IPS-NIHi7 (cell line): ENCODE measurements at regions not wholly inside any gene's neighbourhood (a gene's known extent, or its start where the extent isn't known, plus 50 kb on each side); places are given as distances from the start of the nearest gene placed in this dataset.
"Not testable (repeated sequence)": the region's sequence is repeated elsewhere in the genome, so short reads cannot be mapped to it uniquely, and the experiment has no call there.

Experiments
- DNase-seq: peaks from one replicate; pipeline ENCODE4 v3.0.0; 2012; ENCODE audit warnings: mixed read lengths; ENCODE audit errors: extremely low spot score

DNA sequence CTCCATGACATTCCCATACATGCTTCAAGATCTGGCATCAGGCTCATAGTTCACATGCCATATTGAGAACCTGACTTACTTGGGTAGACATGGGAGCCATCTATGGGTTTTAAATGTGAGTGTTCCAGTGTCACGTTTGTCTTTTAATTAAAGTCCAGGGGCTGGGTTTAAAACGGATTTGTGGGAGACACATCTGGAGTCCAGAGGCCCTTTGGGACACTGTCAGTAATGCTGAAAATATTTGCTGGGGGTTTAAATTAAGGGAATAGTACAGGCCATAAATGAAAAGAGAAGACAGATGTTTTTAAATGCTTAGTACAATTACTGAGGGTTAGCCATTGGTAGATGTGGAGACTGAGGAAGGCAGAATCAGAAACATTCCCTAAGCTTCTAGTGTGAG, 478.0 kb downstream of the PID1 start:
- DNase-seq, result no peak

DNA sequence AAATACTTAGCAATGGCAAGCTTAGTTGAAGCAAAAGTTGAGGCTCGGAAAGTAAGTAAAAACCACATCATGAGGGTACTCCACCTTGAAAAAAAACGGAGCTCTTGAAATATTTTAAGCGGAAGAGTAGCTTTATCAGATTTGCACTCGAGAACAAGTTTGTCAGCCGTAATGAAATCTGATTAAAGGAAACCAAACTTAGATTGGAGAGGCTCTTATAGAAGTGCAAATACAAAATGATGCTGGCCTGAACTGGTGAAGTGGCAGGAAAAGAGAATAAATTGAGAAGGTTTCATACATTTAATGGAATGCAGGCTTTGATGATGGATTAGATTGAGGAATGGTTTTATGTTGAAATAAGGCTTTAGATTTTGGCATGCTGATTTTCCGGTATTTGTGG, 484.2 kb downstream of the PID1 start:
- no peak for DNase-seq

DNA sequence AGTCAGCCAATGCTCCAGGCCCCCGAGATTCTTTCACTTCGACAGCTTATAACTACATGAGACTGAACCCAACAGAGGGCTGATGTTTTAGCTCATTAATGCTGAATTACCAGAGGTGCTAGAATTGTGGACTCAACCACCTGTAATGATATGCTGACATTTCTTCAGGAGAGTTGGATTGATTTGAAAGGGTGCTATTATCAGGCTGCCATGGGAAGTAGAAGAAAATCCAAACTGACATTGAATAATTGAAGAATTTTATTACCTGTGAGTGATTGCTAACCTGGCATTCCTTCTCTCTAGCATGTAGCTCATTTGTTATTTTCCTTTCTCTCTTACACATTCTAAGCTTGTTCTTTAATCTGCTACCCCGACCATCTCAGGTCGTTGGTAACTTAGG, 488.8 kb downstream of the PID1 start:
- no peak for DNase-seq

DNA sequence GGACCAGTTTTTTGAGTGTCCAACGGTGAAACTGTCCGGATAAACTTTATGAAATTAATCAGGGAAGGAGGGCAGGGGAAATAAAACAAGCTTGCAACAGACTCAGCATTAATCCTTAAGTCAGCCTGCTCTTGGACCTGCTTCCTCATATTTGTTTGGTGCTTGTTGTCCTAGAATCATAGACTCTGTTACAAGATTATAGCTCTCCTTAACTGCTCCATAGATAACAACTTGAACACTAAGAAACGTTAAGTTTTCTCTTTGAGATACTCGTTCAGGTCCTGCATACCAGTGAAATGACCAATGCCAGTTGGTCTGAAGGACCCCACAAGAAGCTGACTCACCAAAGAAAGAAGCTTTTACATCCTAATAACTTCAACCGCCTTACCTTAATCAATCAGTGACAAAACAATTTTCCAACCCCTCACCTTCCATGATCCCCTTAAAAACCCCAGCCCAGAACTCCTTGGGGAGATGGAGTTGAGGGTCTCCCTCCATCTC, 493.2 kb downstream of the PID1 start:
- DNase-seq, result no peak

DNA sequence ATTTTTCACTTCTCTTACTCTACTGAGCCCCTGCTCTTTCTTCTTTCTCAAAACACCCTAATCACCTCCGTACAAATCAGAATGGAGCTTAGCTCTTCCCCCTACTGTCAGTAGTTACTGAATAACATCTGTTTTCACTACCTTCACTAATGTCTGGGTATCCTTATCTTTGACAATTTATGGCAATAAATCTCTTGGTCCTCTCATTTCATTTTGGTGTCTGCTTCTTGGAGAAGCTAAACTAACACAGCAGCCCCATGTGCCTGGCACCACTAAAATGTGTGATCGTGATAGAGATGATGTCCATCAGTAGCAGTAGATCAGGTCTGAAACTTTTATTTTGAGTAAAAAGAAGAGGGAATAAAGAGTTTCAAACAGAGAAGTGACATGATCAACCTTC, 496.5 kb downstream of the PID1 start:
- DNase-seq, result no peak

DNA sequence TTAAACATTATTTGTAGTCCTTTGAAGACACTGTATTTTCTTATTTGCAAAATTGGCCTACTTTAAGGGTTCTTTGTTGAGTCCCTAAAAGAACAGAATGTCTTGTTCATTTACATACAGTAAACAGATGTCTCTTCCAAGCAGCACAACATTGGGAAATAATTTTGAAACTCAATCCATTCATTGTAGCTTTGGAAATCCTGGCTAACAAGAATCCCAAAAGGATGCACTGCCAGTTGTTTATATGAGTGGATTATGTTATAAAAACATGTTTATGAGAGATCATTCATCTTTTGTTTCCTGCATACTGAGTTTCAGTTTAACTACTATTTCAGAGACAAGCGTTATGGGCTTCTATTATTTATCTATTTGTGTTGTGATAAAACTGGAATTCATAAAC, 499.3 kb downstream of the PID1 start:
- DNase-seq, result no peak

DNA sequence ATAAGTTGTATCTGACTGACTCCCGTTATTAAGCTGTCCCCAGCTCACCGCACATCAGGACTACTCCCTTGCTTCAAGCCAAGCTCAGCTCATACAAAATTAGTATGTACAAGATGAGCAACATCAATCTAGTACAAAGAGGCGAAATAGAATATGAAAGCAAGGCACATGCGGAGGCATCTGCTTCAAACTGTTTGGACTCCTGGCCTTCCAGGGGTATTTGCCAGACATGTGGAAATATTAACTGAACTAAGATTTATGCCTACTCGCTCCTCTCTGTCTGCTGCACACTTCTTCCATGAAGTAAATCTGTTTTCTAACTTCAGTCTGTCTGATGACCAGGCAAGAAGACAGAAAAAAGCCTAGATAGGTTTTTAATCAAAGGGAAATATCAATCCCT, 499.8 kb downstream of the PID1 start:
- DNase-seq, result no peak

DNA sequence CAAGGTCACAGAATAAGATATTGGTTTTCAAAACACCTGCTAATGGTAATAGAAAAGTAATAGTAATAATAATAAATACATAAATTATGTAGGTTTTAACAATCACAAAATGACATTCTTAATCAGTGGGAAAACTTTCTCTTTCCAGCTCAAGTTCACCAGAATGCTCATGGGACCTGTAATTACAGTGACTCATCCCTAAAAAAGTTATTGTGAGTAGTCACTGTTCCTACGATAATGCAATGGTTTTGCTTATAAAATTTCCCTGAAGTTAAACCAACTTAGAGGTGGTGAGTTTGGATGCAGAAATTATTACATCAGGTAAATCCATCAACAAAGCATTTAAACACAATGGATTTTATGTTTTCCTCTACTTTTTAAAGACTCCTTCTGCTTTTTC, 502.3 kb downstream of the PID1 start:
- DNase-seq, result no peak

DNA sequence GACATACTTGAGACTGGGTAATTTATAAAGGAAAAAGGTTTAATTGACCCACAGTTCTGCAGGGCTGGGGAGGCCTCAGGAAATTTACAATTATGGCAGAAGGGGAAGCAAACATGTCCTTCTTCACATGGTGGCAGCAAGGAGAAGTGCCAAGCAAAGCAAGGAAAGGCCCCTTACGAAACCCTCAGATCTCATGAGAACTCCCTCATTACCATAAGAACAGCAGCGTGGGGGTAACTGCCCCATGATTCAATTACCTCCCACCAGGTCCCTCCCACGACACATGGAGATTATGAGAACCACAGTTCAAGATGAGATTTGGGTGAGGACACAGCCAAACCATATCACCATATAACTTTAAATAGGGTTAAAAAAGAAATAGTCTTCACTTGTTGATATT, 502.9 kb downstream of the PID1 start:
- DNase-seq, result not testable (repeated sequence)

DNA sequence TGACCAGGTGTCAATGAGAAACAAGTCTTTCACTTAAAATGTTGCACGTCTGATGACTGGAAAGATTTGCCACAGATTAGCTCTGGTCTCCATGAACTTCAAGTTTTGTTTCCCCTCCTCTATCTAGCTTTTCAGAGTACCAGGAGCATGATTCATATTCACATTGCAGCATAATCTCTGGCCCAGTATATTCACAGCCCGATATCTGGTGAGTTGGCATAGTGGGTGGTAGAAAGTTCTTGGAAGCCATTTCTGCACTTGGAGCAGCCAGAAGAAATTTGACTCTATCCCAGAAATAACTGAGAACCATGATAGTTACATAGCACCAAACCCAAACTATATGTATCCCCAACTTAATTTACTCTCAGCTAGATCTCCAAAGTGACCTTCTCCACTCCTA, 503.9 kb downstream of the PID1 start:
- DNase-seq, result no peak

DNA sequence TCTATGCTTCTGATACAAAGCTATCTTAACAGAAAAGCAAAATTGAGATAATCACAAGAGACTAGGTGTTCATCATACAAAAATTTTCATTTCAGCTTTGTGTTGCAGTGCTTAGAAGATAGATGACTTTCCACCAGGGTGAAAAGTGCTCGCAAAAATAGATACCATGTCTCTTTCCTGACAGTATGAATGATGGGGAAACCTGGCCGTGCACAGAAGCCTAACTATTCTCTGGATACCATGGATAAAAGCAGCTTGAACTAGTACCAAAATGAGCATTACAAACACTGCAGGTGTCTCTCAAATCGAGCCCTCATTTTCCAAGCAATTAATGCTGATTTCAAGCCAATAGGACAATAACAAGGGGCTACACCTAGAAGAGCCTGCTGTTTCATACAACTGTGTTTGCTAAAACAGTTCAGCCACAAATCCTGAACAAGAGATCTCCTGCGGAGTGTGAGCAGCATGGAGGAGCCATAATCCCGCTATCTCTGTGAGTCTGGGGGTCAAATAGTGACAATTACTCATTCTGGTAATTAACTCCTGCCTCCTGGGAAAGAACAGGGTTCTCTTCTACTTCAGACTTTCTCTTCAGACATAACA, 507.6 kb downstream of the PID1 start:
- DNase-seq, result peak; percentile 12

DNA sequence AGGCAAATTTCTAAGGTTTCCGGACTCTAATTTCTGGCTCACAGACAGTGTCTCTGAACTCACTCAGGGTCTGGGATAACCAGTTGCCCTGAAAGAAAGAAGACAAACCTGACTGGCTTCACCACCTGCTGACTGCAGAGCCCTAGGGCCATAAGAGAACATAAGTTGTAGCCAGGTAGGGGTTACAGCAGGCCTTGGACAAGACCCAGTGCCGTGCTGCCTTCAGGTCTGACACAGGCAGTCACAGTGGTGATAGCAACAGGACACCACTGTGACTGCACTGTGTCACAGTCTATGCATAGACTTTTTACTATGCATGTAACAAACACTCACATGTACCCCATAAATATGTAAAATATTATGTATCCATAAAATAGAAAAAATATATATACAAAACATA, 508.5 kb downstream of the PID1 start:
- no peak for DNase-seq

DNA sequence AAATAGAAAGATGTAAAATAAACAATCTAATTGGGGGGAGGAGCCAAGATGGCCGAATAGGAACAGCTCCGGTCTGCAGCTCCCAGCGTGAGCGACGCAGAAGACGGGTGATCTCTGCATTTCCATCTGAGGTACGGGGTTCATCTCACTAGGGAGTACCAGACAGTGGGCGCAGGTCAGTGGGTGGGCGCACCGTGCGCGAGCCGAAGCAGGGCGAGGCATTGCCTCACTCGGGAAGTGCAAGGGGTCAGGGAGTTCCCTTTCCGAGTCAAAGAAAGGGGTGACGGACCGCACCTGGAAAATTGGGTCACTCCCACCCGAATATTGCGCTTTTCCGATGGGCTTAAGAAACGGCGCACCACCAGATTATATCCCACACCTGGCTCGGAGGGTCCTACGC, 515.4 kb downstream of the PID1 start:
- DNase-seq, result not testable (repeated sequence)

DNA sequence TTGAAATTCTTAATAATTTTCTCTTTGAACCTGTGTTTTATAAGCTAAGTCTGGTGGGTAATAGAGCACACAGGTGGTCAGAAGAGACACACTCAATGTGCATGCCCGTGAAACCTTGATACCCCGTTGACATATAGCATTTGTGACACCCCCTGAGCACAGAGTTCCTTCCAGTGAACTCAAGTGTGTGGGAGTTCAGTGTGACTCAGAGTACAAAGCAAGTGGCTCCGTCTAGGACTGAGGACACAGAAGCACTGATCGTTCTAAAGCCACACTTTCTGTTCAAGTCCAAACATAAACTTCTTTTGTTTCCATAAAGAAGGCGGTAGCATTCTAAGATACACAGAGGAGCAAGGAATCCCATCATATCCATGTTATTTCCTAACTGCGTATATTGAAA, 523.6 kb downstream of the PID1 start:
- no peak for DNase-seq

DNA sequence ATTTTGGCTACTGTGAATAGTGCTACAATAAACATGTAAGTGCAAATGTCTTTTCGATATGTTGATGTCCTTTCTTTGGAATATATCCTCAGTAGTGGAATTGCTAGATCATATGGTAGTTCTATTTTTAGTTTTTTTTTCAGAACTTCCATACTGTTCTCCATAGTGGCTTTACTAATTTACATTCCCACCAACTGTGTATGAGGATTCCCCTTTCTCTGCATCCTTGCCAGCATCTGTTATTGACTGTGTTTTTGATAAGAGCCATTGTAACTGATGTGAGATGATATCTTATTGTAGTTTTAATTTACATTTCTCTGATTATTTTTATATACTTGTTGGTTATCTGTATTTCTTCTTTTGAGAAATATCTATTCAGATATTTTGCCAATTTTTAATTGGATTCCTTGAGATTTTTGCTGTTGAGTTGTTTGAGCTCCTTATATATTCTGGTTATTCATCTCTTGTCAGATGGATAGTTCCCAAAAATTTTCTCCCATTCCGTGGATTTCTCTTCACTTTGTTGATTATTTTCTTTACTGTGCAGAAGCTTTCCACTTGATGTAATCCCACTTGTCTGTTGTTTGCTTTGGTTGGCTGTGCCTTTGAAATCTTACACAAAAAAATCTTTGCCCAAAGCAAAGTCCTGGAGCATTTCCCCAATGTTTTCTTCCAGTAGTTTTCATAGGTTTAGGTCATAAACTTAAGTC, 532.3 kb downstream of the PID1 start:
- no peak for DNase-seq

DNA sequence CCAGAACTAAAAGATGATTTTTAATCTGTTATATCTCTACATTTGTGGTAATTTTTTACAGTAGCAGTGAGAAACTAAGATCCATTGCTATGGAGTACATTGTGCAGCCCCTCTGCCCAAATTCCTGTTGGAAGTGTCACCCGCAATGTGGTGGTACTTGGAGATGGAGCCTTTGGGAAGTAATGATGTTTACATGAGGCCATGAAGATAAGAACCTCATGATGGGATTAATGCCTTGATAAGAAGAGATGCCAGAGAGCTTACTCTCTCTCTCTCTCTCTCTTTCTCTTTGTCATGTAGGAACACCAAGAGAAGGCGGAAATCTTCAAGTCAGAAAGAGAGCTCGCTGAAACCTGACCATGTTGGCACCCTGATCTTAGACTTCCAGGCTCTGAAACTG, 535.4 kb downstream of the PID1 start:
- no peak for DNase-seq

DNA sequence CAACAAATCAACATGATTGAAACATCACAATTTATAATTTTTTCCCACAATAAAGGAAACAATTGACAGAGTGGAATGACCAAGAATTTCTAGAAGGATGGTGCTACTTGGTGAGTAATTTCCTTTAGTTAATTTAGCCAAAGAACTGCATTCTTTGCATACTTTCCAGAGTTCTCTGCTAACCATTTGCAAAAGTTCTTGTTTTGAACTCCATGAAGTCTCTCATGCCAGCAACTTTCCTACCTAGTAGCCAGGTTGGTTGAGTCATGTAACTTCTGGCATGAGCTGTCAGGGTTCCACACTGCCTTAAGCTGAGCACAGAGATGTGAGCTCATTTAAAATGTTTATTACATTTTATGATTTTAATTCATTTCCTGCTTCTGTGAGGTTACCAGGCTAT, 539.6 kb downstream of the PID1 start:
- DNase-seq, result peak; percentile 24

DNA sequence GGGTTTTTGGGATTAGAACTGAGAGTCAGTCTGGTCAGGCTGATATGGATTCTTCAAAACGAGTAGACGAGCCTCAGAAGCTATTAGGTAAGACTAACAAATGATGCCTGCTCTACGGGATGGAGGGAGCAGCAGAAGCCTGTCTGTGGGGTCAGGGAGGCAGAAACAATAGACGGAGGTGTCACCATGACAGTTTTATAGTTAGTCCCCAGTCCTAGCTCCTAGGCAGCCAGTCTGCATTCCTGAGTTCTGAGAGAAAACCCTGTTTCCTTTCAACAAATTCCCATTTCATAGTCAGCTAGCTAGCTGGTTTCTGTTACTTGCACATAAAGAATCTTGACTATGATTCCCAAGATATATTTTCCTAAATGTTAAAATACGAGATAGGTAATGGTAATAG, 542.1 kb downstream of the PID1 start:
- no peak for DNase-seq

DNA sequence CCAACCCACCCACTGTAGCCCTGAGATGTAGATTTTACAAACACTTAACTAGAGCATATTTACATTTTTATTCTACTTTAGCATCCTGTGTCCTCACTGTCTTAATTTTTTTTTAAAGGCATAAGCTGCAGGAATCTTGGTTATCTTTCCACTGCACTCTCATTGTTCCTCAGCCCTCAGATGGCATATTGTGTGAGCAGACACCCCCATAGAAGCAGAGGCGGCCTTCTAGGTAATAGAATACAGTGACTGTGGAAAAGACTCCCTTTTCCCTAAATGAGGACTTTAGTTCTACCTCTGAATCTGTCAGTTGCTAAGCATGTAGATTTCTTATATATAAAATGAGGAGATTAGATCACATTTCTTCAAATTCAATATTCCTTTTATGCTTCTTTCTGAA, 543.5 kb upstream of the SPHKAP start:
- DNase-seq, result no peak

DNA sequence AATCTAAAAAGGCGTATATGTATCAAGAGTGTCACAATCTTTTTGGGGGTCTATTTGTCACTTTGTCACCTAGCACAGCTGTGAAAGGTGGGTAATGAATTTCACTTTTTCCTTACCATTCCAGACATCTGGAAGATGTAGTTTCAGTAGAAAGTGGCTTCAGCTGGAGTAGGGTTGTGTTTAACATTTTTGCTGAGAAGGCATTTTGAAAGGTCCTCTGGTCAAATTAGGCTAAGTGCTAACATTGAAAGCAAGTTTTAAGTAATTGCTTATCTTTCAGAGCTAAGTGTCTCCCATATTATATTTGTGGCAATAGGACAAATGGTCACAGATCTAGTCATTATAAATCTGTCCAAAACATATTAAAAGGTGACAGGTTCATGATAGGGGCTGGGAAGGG, 542.1 kb upstream of the SPHKAP start:
- DNase-seq, result no peak

DNA sequence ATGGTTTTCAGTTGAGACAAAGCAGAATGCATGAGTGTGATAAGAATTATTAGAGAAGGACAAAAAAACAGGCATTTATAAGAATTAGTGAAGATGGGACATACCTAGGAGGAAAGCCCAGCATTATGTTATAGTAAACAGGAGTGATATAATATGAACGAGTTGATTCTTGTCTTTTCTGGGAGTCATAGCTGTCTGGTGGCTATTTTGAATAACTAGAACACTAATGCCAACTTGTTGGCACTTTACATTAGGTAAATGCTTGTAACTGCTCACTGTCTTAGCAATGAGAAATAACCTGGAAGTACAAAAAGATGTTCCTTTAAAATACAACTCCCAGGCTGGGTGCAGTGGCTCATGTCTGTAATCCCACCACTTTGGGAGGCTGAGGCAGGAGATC, 540.8 kb upstream of the SPHKAP start:
- DNase-seq, result no peak

DNA sequence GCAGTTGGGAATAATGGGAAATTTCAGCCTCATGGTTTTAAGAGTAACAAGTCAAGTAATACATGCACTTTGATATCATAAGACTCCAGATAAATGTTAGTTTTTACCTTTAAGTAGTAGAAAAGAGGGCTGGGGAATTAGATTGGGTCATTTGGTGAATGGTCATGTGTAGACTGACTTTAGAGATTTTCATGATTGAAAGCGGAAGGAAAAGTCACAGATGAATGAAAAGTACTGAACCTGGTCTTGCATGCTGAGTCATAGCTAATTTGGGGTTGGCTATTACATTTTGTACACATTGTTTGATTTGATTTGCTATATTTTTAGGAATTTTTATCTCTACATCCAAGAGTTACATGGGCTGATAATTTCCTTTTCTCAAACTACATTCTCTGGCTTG, 539.4 kb upstream of the SPHKAP start:
- no peak for DNase-seq

DNA sequence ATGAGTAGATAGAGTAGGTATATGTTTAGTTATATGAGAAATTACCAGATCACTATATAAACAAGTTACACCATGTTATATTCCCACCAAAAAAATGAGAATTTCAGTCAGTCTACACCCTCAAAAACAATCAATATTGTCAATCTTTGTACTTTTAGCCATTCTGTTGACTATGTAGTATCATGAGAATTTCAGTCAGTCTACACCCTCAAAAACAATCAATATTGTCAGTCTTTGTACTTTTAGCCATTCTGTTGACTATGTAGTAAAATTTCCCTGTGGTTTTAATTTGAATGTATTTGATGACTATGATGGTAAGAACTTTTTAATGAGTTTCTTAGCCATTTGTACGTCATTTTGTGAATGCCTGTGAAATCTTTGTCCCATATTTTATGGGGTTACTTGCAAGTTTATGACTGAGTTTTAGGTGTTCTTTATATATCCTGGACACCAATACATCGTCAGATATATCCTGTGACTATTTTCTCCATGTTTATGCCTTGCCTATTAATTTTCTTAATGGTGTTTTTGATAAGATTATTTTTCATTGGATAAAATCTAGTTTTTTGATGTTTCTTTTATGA, 528.4 kb upstream of the SPHKAP start:
- no peak for DNase-seq
